GM18508 (cell line): ENCODE measurements at regions not wholly inside any gene's neighbourhood (a gene's known extent, or its start where the extent isn't known, plus 50 kb on each side); places are given as distances from the start of the nearest gene placed in this dataset.
"Not testable (repeated sequence)": the region's sequence is repeated elsewhere in the genome, so short reads cannot be mapped to it uniquely, and the experiment has no call there.

Experiments
- ATAC-seq: cut with Tn5 transposase; IDR thresholded peaks from one replicate; pipeline ENCODE4 v1.9.1; 2021; ENCODE audit warnings: moderate number of reproducible peaks; ENCODE audit not compliant: insufficient read depth, unreplicated experiment

GRCh38 chr10:124158592-124158991 is 65.2 kb upstream of the CHST15 start:
- ATAC-seq: no peak

GRCh38 chr10:124157271-124157681 is 63.9 kb upstream of the CHST15 start:
- ATAC-seq: no peak

GRCh38 chr10:124156524-124157260 is 63.3 kb upstream of the CHST15 start:
- ATAC-seq: no peak

- no peak for ATAC-seq
Measured at GRCh38 chr10:124155781-124156435, 62.5 kb upstream of the CHST15 start.

- ATAC-seq: no peak
Measured at GRCh38 chr10:124153023-124153826, 59.8 kb upstream of the CHST15 start.

- no peak for ATAC-seq
Measured at GRCh38 chr10:124152139-124153022, 59.0 kb upstream of the CHST15 start.

GRCh38 chr10:124151466-124152095 is 58.2 kb upstream of the CHST15 start:
- no peak for ATAC-seq

GRCh38 chr10:124150807-124151417 is 57.5 kb upstream of the CHST15 start:
- ATAC-seq: no peak

- no peak for ATAC-seq
Measured at GRCh38 chr10:124150189-124150806, 56.9 kb upstream of the CHST15 start.

GRCh38 chr10:124149189-124150042 is 56.0 kb upstream of the CHST15 start:
- no peak for ATAC-seq

- not testable (repeated sequence) for ATAC-seq
Measured at GRCh38 chr10:124148509-124149188, 55.3 kb upstream of the CHST15 start.

- ATAC-seq: no peak
Measured at GRCh38 chr10:124146483-124146882, 53.1 kb upstream of the CHST15 start.

GRCh38 chr10:124145109-124145870 is 51.9 kb upstream of the CHST15 start:
- ATAC-seq: no peak

GRCh38 chr10:124144536-124144935 is 51.1 kb upstream of the CHST15 start:
- no peak for ATAC-seq

- ATAC-seq: no peak
Measured at GRCh38 chr10:124143721-124144120, 50.3 kb upstream of the CHST15 start.
